Small intestine (tissue), 7 donors: ENCODE measurements at regions not wholly inside any gene's neighbourhood (a gene's known extent, or its start where the extent isn't known, plus 50 kb on each side); places are given as distances from the start of the nearest gene placed in this dataset.
"Not testable (repeated sequence)": the region's sequence is repeated elsewhere in the genome, so short reads cannot be mapped to it uniquely, and the experiment has no call there.

Experiments used
- DNase-seq, 2 donors: peaks; one replicate each; pipeline versions ENCODE4 v3.0.0 to v3.0.0-alpha.2; 2013
- FAIRE-seq: peaks from 2 replicates; lab custom pipeline; 2012; peaks lifted over from hg19 to GRCh38; lab: Jason Lieb, UNC
- H3K27ac ChIP-seq, 3 donors: one replicate each; pipeline ENCODE4 v1.5.1; 2013; ENCODE audit warnings: low read length in 2 of 3, mild to moderate bottlenecking in 2 of 3, control low read depth in 1 of 3, inconsistent platforms in 1 of 3, low read depth in 1 of 3, moderate library complexity in 1 of 3
- H3K27me3 ChIP-seq, 3 donors: one replicate each; pipeline ENCODE4 v1.6.1; 2013; ENCODE audit warnings: low read length in 3 of 3, inconsistent platforms in 1 of 3; ENCODE audit not compliant: control insufficient read depth in 3 of 3, insufficient read depth in 3 of 3
- H3K36me3 ChIP-seq, 3 donors: one replicate each; pipeline ENCODE4 v1.6.1; 2013; ENCODE audit warnings: low read length in 3 of 3, inconsistent platforms in 1 of 3, low read depth in 1 of 3, mild to moderate bottlenecking in 1 of 3, moderate library complexity in 1 of 3; ENCODE audit not compliant: control insufficient read depth in 3 of 3, insufficient read depth in 2 of 3
- H3K4me1 ChIP-seq, 3 donors: one replicate each; pipeline ENCODE4 v1.6.1; 2013; ENCODE audit warnings: low read length in 2 of 3, inconsistent platforms in 1 of 3, low read depth in 1 of 3, mild to moderate bottlenecking in 1 of 3, moderate library complexity in 1 of 3; ENCODE audit not compliant: control insufficient read depth in 3 of 3, insufficient read depth in 2 of 3
- H3K4me3 ChIP-seq, 3 donors: one replicate each; pipeline ENCODE4 v1.5.1; 2013; ENCODE audit warnings: low read length in 3 of 3, control low read depth in 1 of 3, inconsistent platforms in 1 of 3, low read depth in 1 of 3, mild to moderate bottlenecking in 1 of 3, moderate library complexity in 1 of 3
- H3K9me3 ChIP-seq, 2 donors: one replicate each; pipeline ENCODE4 v1.6.1; 2013; ENCODE audit warnings: low read depth in 1 of 2, low read length in 1 of 2; ENCODE audit not compliant: control insufficient read depth in 2 of 2, insufficient read depth in 1 of 2
- WGBS, 3 donors: extraction: QIAGEN DNeasy Blood & Tissue Kit; methylation state at CpG; one replicate each; pipeline ENCODE4 v1.1.7; 2013; 5-methylcytosine and 5-hydroxymethylcytosine counted together
- donor health status: healthy with polysubstance abuse.
- donor health status: control.
- donor health status: control.
- donor health status: Bipolar disorder and iron deficiency.
- donor health status: healthy.

GRCh38 chr6:112935402-112936078, 588.4 kb downstream of the RFPL4B start:
- Histone ChIP-seq H3K27ac (no peak overlapping the region), H3K27me3 (no peaks in the 10 kb centered on the region), H3K36me3 (no peaks in the 10 kb centered on the region), H3K4me3 (no peak overlapping the region), H3K9me3 (peaks cover 0 to 1% of the 10 kb centered on the region in 2 donors), H3K4me1 (no peaks in the 10 kb centered on the region)
- no peak for DNase-seq
- no peak for FAIRE-seq
- WGBS, 3 donors, result 63 to 73% (median 70%) methylated on average over 2 of the region's 2 CpGs

GRCh38 chr6:112936079-112936472, 588.9 kb downstream of the RFPL4B start:
- H3K4me1 ChIP-seq, result no peaks in the 10 kb centered on the region
- FAIRE-seq, result no peak
- H3K27me3 ChIP-seq, result no peaks in the 10 kb centered on the region
- no peaks in the 10 kb centered on the region for H3K36me3 ChIP-seq
- no peak for DNase-seq
- WGBS, 3 donors, result 84 to 87% (median 86%) methylated on average over 7 of the region's 7 CpGs
- H3K27ac ChIP-seq, result no peak overlapping the region
- peaks cover 0 to 1% of the 10 kb centered on the region in 2 donors for H3K9me3 ChIP-seq
- no peak overlapping the region for H3K4me3 ChIP-seq

- 17 to 56% (median 31%) methylated on average over 1 of the region's 1 CpG for WGBS, 3 donors
- Histone ChIP-seq H3K4me1 (no peaks in the 10 kb centered on the region), H3K9me3 (peaks cover 0 to 1% of the 10 kb centered on the region in 2 donors), H3K27ac (no peak overlapping the region), H3K4me3 (no peak overlapping the region), H3K27me3 (no peaks in the 10 kb centered on the region), H3K36me3 (no peaks in the 10 kb centered on the region)
- DNase-seq (no peak), FAIRE-seq (no peak)
These were observed 589.4 kb downstream of the RFPL4B start for GRCh38 chr6:112936504-112936903.

GRCh38 chr6:112937690-112938089, 590.6 kb downstream of the RFPL4B start:
- FAIRE-seq, result not testable (repeated sequence)

GRCh38 chr6:112938650-112939049, 591.5 kb downstream of the RFPL4B start:
- Histone ChIP-seq H3K9me3 (peaks cover 0 to 1% of the 10 kb centered on the region in 2 donors), H3K27ac (no peak overlapping the region), H3K4me1 (no peaks in the 10 kb centered on the region), H3K4me3 (no peak overlapping the region), H3K27me3 (no peaks in the 10 kb centered on the region), H3K36me3 (no peaks in the 10 kb centered on the region)
- DNase-seq (no peak), FAIRE-seq (no peak)
- WGBS, 3 donors, result 82 to 94% (median 85%) methylated on average over 2 of the region's 2 CpGs

More at GRCh38 chr6:112937690-112938089, 590.6 kb downstream of the RFPL4B start:
- WGBS, 3 donors, result 95 to 96% (median 95%) methylated on average over 14 of the region's 14 CpGs
- not testable (repeated sequence) for H3K27me3 ChIP-seq, H3K36me3 ChIP-seq, H3K9me3 ChIP-seq, DNase-seq, H3K4me1 ChIP-seq, H3K27ac ChIP-seq, H3K4me3 ChIP-seq

GRCh38 chr6:112939563-112939962, 592.4 kb downstream of the RFPL4B start:
- no peaks in the 10 kb centered on the region for H3K27me3 ChIP-seq
- FAIRE-seq, result no peak
- H3K36me3 ChIP-seq, result no peaks in the 10 kb centered on the region
- DNase-seq, result peak in 1 of 2 donors; percentile 18
- H3K9me3 ChIP-seq, result peaks cover 0 to 1% of the 10 kb centered on the region in 2 donors
- no peak overlapping the region for H3K4me3 ChIP-seq
- H3K4me1 ChIP-seq, result no peaks in the 10 kb centered on the region
- WGBS, 3 donors, result 31 to 84% (median 44%) methylated on average over 1 of the region's 1 CpG
- H3K27ac ChIP-seq, result no peak overlapping the region

GRCh38 chr6:112941613-112942012, 594.5 kb downstream of the RFPL4B start:
- DNase-seq (no peak), FAIRE-seq (no peak)
- H3K4me3 ChIP-seq, result no peak overlapping the region
- no peaks in the 10 kb centered on the region for H3K4me1 ChIP-seq
- H3K27me3 ChIP-seq, result no peaks in the 10 kb centered on the region
- H3K27ac ChIP-seq, result no peak overlapping the region
- H3K36me3 ChIP-seq, result no peaks in the 10 kb centered on the region
- peaks cover 0 to 1% of the 10 kb centered on the region in 2 donors for H3K9me3 ChIP-seq

- Histone ChIP-seq H3K27ac (no peak overlapping the region), H3K9me3 (no peaks in the 10 kb centered on the region), H3K36me3 (no peaks in the 10 kb centered on the region), H3K4me3 (no peak overlapping the region), H3K4me1 (no peaks in the 10 kb centered on the region), H3K27me3 (no peaks in the 10 kb centered on the region)
- DNase-seq, result no peak
- WGBS, 3 donors, result 61 to 86% (median 69%) methylated on average over 3 of the region's 3 CpGs
- FAIRE-seq, result no peak
These were observed 598.9 kb downstream of the RFPL4B start for GRCh38 chr6:112946051-112946450.

- Histone ChIP-seq H3K9me3 (no peaks in the 10 kb centered on the region), H3K4me3 (no peak overlapping the region), H3K27ac (no peak overlapping the region), H3K27me3 (no peaks in the 10 kb centered on the region), H3K36me3 (no peaks in the 10 kb centered on the region), H3K4me1 (no peaks in the 10 kb centered on the region)
- 49 to 57% (median 56%) methylated on average over 2 of the region's 2 CpGs for WGBS, 3 donors
- no peak for DNase-seq
- no peak for FAIRE-seq
These were observed 600.4 kb downstream of the RFPL4B start for GRCh38 chr6:112947507-112947906.
